Osteoblast (primary cell): ENCODE measurements at regions not wholly inside any gene's neighbourhood (a gene's known extent, or its start where the extent isn't known, plus 50 kb on each side); places are given as distances from the start of the nearest gene placed in this dataset.

ENCODE experiments used
- DNase-seq: peaks from one replicate; pipeline ENCODE4 v3.0.0; 2011; ENCODE audit warnings: low spot score, mixed read lengths; ENCODE audit not compliant: insufficient read length; ENCODE audit errors: missing footprints
- H2AFZ ChIP-seq: 2 replicates; pipeline ENCODE4 v1.6.0; 2011; ENCODE audit warnings: mild to moderate bottlenecking, low read length
- H3K27ac ChIP-seq: 2 replicates; pipeline ENCODE4 v1.5.1; 2011; ENCODE audit warnings: mild to moderate bottlenecking, low read depth, low read length, moderate library complexity
- H3K27me3 ChIP-seq: 2 replicates; pipeline ENCODE4 v1.6.0; 2012; ENCODE audit warnings: mild to moderate bottlenecking, control low read depth, inconsistent platforms, low read length, moderate library complexity; ENCODE audit not compliant: insufficient read depth
- H3K36me3 ChIP-seq: 2 replicates; pipeline ENCODE4 v1.5.1; 2011; ENCODE audit warnings: mild to moderate bottlenecking, low read length, control low read depth, moderate library complexity; ENCODE audit not compliant: insufficient read depth
- H3K4me1 ChIP-seq: 2 replicates; pipeline ENCODE4 v1.5.1; 2011; ENCODE audit warnings: mild to moderate bottlenecking, low read length, control low read depth, moderate library complexity; ENCODE audit not compliant: insufficient read depth
- H3K4me2 ChIP-seq: 2 replicates; pipeline ENCODE4 v1.6.0; 2011; ENCODE audit warnings: mild to moderate bottlenecking, low read length; ENCODE audit not compliant: insufficient read depth
- H3K4me3 ChIP-seq: fragments of 200-600 bp; sonication (generic); 3 replicates; pipeline ENCODE4 v1.5.1; 2012; ENCODE audit warnings: mild to moderate bottlenecking, low read length, inconsistent platforms; ENCODE audit not compliant: insufficient read depth
- H3K79me2 ChIP-seq: 2 replicates; pipeline ENCODE4 v1.6.0; 2012; ENCODE audit warnings: mild to moderate bottlenecking, low read length, control low read depth, inconsistent platforms; ENCODE audit not compliant: insufficient read depth
- H3K9me3 ChIP-seq: 2 replicates; pipeline ENCODE4 v1.5.1; 2011; ENCODE audit warnings: low read depth, low read length, control low read depth
- H4K20me1 ChIP-seq: 2 replicates; pipeline ENCODE4 v1.6.0; 2012; ENCODE audit warnings: mild to moderate bottlenecking, low read length, control low read depth; ENCODE audit not compliant: insufficient read depth
- CTCF ChIP-seq: IDR thresholded peaks from 2 replicates; pipeline ENCODE4 v1.5.1; 2011; ENCODE audit warnings: mild to moderate bottlenecking, low read depth, low read length, moderate library complexity; ENCODE audit errors: extremely low read depth

DNA sequence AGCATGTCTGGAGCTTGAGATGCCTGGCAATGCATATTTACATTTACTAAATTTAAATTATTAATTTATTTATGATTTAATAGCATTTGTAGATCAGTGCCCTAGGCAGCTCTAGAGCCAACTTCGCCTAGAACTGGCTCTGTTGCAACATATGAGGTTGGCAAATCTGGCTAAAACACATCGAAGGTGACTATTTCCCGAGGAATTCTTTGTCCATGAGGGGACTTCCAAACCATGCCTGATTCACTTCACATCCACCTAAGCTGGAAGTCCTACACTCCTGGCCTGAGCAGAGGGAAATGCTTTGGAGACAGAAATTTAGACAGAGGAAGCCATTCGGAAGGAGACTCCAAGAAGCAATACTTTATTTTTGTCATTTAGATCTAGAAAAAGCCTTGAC, 211.0 kb upstream of the ARG1 start:
- Histone ChIP-seq H3K4me1 (no peaks in the 10 kb centered on the region), H3K79me2 (no peaks in the 10 kb centered on the region), H3K4me3 (no peak overlapping the region), H3K9me3 (no peaks in the 10 kb centered on the region), H3K4me2 (no peak overlapping the region), H3K27me3 (no peaks in the 10 kb centered on the region), H2AFZ (no peak overlapping the region), H3K36me3 (no peaks in the 10 kb centered on the region), H3K27ac (no peak overlapping the region), H4K20me1 (no peaks in the 10 kb centered on the region)
- no peak for TF ChIP-seq CTCF
- DNase-seq, result no peak

GRCh38 chr6:131362696-131363095, 210.3 kb upstream of the ARG1 start:
- no peak for TF ChIP-seq CTCF
- Histone ChIP-seq H4K20me1 (no peaks in the 10 kb centered on the region), H3K9me3 (no peaks in the 10 kb centered on the region), H3K4me1 (no peaks in the 10 kb centered on the region), H3K79me2 (no peaks in the 10 kb centered on the region), H3K27me3 (no peaks in the 10 kb centered on the region), H3K27ac (no peak overlapping the region), H3K4me2 (no peak overlapping the region), H3K4me3 (no peak overlapping the region), H3K36me3 (no peaks in the 10 kb centered on the region), H2AFZ (no peak overlapping the region)
- no peak for DNase-seq

- H3K4me1 ChIP-seq, result peaks cover 8% of the 10 kb centered on the region
- no peak overlapping the region for H3K4me3 ChIP-seq
- no peaks in the 10 kb centered on the region for H3K9me3 ChIP-seq
- TF ChIP-seq CTCF, result no peak
- H3K27ac ChIP-seq, result no peak overlapping the region
- no peaks in the 10 kb centered on the region for H4K20me1 ChIP-seq
- DNase-seq, result no peak
- H3K27me3 ChIP-seq, result no peaks in the 10 kb centered on the region
- H2AFZ ChIP-seq, result no peak overlapping the region
- H3K36me3 ChIP-seq, result no peaks in the 10 kb centered on the region
- H3K4me2 ChIP-seq, result no peak overlapping the region
- H3K79me2 ChIP-seq, result no peaks in the 10 kb centered on the region
Measured at GRCh38 chr6:131363947-131364834, 208.8 kb upstream of the ARG1 start.

DNA sequence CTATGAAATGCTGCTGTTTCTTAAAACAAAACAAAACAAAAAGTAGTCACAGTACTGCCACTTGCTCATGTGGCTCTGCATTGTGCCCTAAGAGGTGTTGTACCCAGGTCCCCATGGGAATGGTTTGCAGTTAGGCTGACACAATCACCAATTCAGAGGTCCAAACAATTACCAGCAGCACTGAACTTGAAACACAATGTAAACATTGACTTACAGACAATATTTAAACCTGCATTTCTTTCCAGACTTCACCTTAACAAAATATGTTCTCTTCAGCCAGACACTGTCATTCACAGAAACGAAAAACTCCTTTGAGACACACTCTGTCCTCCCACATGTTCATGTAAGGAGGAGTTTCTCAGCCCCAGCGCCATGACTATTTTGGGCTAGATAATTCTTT, 206.8 kb upstream of the ARG1 start:
- Histone ChIP-seq H3K4me1 (peaks cover 8% of the 10 kb centered on the region), H3K27ac (no peak overlapping the region), H3K4me3 (no peak overlapping the region), H4K20me1 (no peaks in the 10 kb centered on the region), H3K79me2 (no peaks in the 10 kb centered on the region), H3K4me2 (no peak overlapping the region), H3K27me3 (no peaks in the 10 kb centered on the region), H2AFZ (no peak overlapping the region), H3K36me3 (no peaks in the 10 kb centered on the region), H3K9me3 (no peaks in the 10 kb centered on the region)
- TF ChIP-seq CTCF, result no peak
- no peak for DNase-seq
